ENCODE measurements at regions not wholly inside any gene's neighbourhood (a gene's known extent, or its start where the extent isn't known, plus 50 kb on each side); places are given as distances from the start of the nearest gene placed in this dataset.

GRCh38 chrX:45718676-45719075, 518.0 kb upstream of the DIPK2B start:
- DNase-seq: no peak

GRCh38 chrX:45716750-45717149, 516.1 kb upstream of the DIPK2B start:
- DNase-seq: no peak

- no peak for DNase-seq
Measured at GRCh38 chrX:45715748-45716147, 515.1 kb upstream of the DIPK2B start.

- no peak for DNase-seq
Measured at GRCh38 chrX:45714866-45715265, 514.2 kb upstream of the DIPK2B start.

GRCh38 chrX:45712067-45712466, 511.4 kb upstream of the DIPK2B start:
- no peak for DNase-seq

- no peak for DNase-seq
Measured at GRCh38 chrX:45711231-45711630, 510.6 kb upstream of the DIPK2B start.

- no peak for DNase-seq
Measured at GRCh38 chrX:45710081-45710801, 509.6 kb upstream of the DIPK2B start.

GRCh38 chrX:45709381-45709780, 508.7 kb upstream of the DIPK2B start:
- DNase-seq: no peak

GRCh38 chrX:45699158-45699557, 498.5 kb upstream of the DIPK2B start:
- no peak for DNase-seq

GRCh38 chrX:45697591-45697990, 496.9 kb upstream of the DIPK2B start:
- DNase-seq: no peak

GRCh38 chrX:45696736-45697135, 496.1 kb upstream of the DIPK2B start:
- DNase-seq: no peak

GRCh38 chrX:45689971-45690370, 489.3 kb upstream of the DIPK2B start:
- DNase-seq: no peak

- DNase-seq: no peak
Measured at GRCh38 chrX:45683914-45684313, 483.2 kb upstream of the DIPK2B start.

- no peak for DNase-seq
Measured at GRCh38 chrX:45681891-45682290, 481.2 kb upstream of the DIPK2B start.

- no peak for DNase-seq
Measured at GRCh38 chrX:45669715-45670340, 469.2 kb upstream of the DIPK2B start.

- DNase-seq: no peak
Measured at GRCh38 chrX:45668686-45669443, 468.2 kb upstream of the DIPK2B start.

- DNase-seq: no peak
Measured at GRCh38 chrX:45667666-45668065, 467.0 kb upstream of the DIPK2B start.

GRCh38 chrX:45664727-45665290, 464.1 kb upstream of the DIPK2B start:
- no peak for DNase-seq

- no peak for DNase-seq
Measured at GRCh38 chrX:45660477-45660876, 459.8 kb upstream of the DIPK2B start.

- no peak for DNase-seq
Measured at GRCh38 chrX:45633419-45633818, 432.7 kb upstream of the DIPK2B start.

- DNase-seq: no peak
Measured at GRCh38 chrX:45632506-45632905, 431.8 kb upstream of the DIPK2B start.

GRCh38 chrX:45630078-45630477, 429.4 kb upstream of the DIPK2B start:
- no peak for DNase-seq

GRCh38 chrX:45628041-45628440, 427.4 kb upstream of the DIPK2B start:
- no peak for DNase-seq

GRCh38 chrX:45623266-45623665, 422.6 kb upstream of the DIPK2B start:
- no peak for DNase-seq

Measured in NCI-H510A treated with DMSO at 0.1 percent for 48 hours (cell line).